HepG2 (cell line): ENCODE measurements at regions not wholly inside any gene's neighbourhood (a gene's known extent, or its start where the extent isn't known, plus 50 kb on each side); places are given as distances from the start of the nearest gene placed in this dataset.
"Not testable (repeated sequence)": the region's sequence is repeated elsewhere in the genome, so short reads cannot be mapped to it uniquely, and the experiment has no call there.

Experiments
- ATAC-seq: fragments of 200-7000 bp; cut with Tn5 transposase; 3 replicates; pipeline ENCODE4 v1.9.1; 2020; ENCODE audit warnings: mild to moderate bottlenecking, moderate library complexity
- BruUV-seq: library from RNA; stranded (reverse); fragments of 400-500 nt; replicated peaks from 2 replicates; lab custom pipeline; 2021; lab: Mats Ljungman, UMichigan
- CTCF ChIA-PET: fragments of 300-600 bp; formaldehyde crosslinking; extraction: SDS; loops from one replicate; lab custom pipeline; 2021; ENCODE audit warnings: low total read pairs, inconsistent platforms, low intra/inter-chr PET ratio; lab: Yijun Ruan, JAX
- POLR2A ChIA-PET: fragments of 350-600 bp; sonication (Branson Sonifier 250); formaldehyde crosslinking; loops from one replicate; lab custom pipeline; 2020; ENCODE audit warnings: antibody characterized with exemption, inconsistent platforms; lab: Yijun Ruan, JAX
- DNase-seq: peaks from one replicate; pipeline ENCODE4 v3.0.0-alpha.2; 2015; ENCODE audit warnings: low spot score
- FAIRE-seq: peaks from 3 replicates; lab custom pipeline; 2011; peaks lifted over from hg19 to GRCh38; lab: Jason Lieb, UNC
- H2AFZ ChIP-seq: one replicate; pipeline ENCODE4 v1.6.1; 2011; ENCODE audit warnings: low read length, inconsistent platforms
- H3K27ac ChIP-seq: fragments of 300-600 bp; 3 replicates; pipeline ENCODE4 v1.8.0; 2011; ENCODE audit warnings: mixed run types, mild to moderate bottlenecking, mixed read lengths, low read length, inconsistent platforms; ENCODE audit not compliant: insufficient read depth; ENCODE audit errors: extremely low read length
- H3K27me3 ChIP-seq, 2 experiments: fragments of 200-600 bp in 1 of 2; 2 replicates in 1 of 2; 3 replicates in 1 of 2; pipeline versions ENCODE4 v1.6.0 to v1.8.0; 2011; ENCODE audit warnings: low read length in 2 of 2, mild to moderate bottlenecking in 2 of 2, moderate library complexity in 2 of 2, inconsistent platforms in 1 of 2; ENCODE audit not compliant: insufficient read depth in 2 of 2, control insufficient read depth in 1 of 2
- H3K36me3 ChIP-seq, 2 experiments: fragments of 200-600 bp in 1 of 2; replicated peaks in 1 of 2; 2 replicates in 1 of 2; 3 replicates in 1 of 2; pipeline versions ENCODE4 v1.5.1 to v1.8.0; 2011; ENCODE audit warnings: low read length in 2 of 2, inconsistent platforms in 1 of 2; ENCODE audit not compliant: insufficient read depth in 2 of 2, control insufficient read depth in 1 of 2
- H3K4me1 ChIP-seq: 2 replicates; pipeline ENCODE4 v1.5.1; 2012; ENCODE audit warnings: low read length, inconsistent platforms; ENCODE audit not compliant: insufficient read depth
- H3K4me2 ChIP-seq: 2 replicates; pipeline ENCODE4 v1.6.0; 2011; ENCODE audit warnings: low read depth, low read length, inconsistent platforms
- H3K4me3 ChIP-seq, 3 experiments: fragments of 200-600 bp in 1 of 3; sonication (generic), shearing (Covaris generic) in 1 of 3; replicated peaks in 1 of 3; 2 replicates each; pipeline ENCODE4 v1.5.1; 2011 to 2016; ENCODE audit warnings: low read length in 3 of 3, inconsistent platforms in 2 of 3, low read depth in 2 of 3, mild to moderate bottlenecking in 2 of 3, control low read depth in 1 of 3, mixed read lengths in 1 of 3; ENCODE audit not compliant: insufficient read depth in 1 of 3
- H3K79me2 ChIP-seq: one replicate; pipeline ENCODE4 v1.6.1; 2011; ENCODE audit warnings: low read length, inconsistent platforms; ENCODE audit not compliant: insufficient read depth
- H3K9ac ChIP-seq: 2 replicates; pipeline ENCODE4 v1.6.0; 2011; ENCODE audit warnings: mild to moderate bottlenecking, low read depth, low read length, inconsistent platforms; ENCODE audit not compliant: insufficient read depth
- H3K9me3 ChIP-seq: 2 replicates; pipeline ENCODE4 v1.5.1; 2012; ENCODE audit warnings: mild to moderate bottlenecking, low read length
- H4K20me1 ChIP-seq: 2 replicates; pipeline ENCODE4 v1.6.0; 2011; ENCODE audit warnings: inconsistent platforms, mild to moderate bottlenecking, low read length, moderate library complexity; ENCODE audit not compliant: insufficient read depth
- CTCF ChIP-seq: sonication (generic); formaldehyde crosslinking; IDR thresholded peaks from 2 replicates; pipeline ENCODE4 v1.5.0; 2020; ENCODE audit warnings: mild to moderate bottlenecking, missing genetic modification reagents, moderate library complexity
- GATA4 ChIP-seq: sonication (generic); IDR thresholded peaks from 2 replicates; pipeline ENCODE4 v1.6.1; 2016; ENCODE audit warnings: antibody characterized with exemption, low read depth, borderline replicate concordance
- SMC3 ChIP-seq: IDR thresholded peaks from 2 replicates; pipeline ENCODE4 v1.6.1; 2011; ENCODE audit warnings: low read length, improper control_type of control experiment
- SOX13 ChIP-seq, 3 experiments: fragments of 450-650 bp in 1 of 3; sonication (generic) in 1 of 3; formaldehyde crosslinking in 1 of 3; IDR thresholded peaks in 2 of 3; conservative IDR thresholded peaks in 1 of 3; 2 replicates each; pipeline versions ENCODE4 v1.5.0 to v1.6.1; 2016 to 2020; ENCODE audit warnings: antibody characterized with exemption in 1 of 3, mild to moderate bottlenecking in 1 of 3, missing compliant biosample characterization in 1 of 3, missing genetic modification reagents in 1 of 3, moderate library complexity in 1 of 3
- SOX5 ChIP-seq: IDR thresholded peaks from 2 replicates; pipeline ENCODE4 v1.6.1; 2016; ENCODE audit warnings: borderline replicate concordance
- SOX6 ChIP-seq, 2 experiments: fragments of 450-650 bp in 1 of 2; sonication (generic) in 1 of 2; formaldehyde crosslinking in 1 of 2; IDR thresholded peaks; 2 replicates each; pipeline versions ENCODE4 v1.4.0 to v1.6.1; 2017 to 2020; ENCODE audit warnings: antibody characterized with exemption in 1 of 2, mild to moderate bottlenecking in 1 of 2, missing genetic modification reagents in 1 of 2
- STAG1 ChIP-seq: sonication (generic); formaldehyde crosslinking; IDR thresholded peaks from 2 replicates; pipeline ENCODE4 v1.4.0; 2020; ENCODE audit warnings: missing genetic modification reagents
- TCF7 ChIP-seq: sonication (generic); IDR thresholded peaks from 2 replicates; pipeline ENCODE4 v1.6.1; 2016; ENCODE audit warnings: antibody characterized with exemption, low read depth
- ZNF124 ChIP-seq: sonication (generic); formaldehyde crosslinking; IDR thresholded peaks from 2 replicates; pipeline ENCODE4 v1.4.0; 2020; ENCODE audit warnings: missing genetic modification reagents
- WGBS: methylation state at CpG from one replicate; pipeline ENCODE4 v1.1.6; 2017; ENCODE audit warnings: low lambda C conversion rate; 5-methylcytosine and 5-hydroxymethylcytosine counted together
- in situ Hi-C: cut with HindIII; loops from 2 replicates; pipeline ENCODE4 v1.10.0; 2017; ENCODE audit warnings: low pct_unique_long_range_greater_than_20kb; ENCODE audit not compliant: extremely low pct_ligation_motif_present
- intact Hi-C: fragments of 100-400 bp; cut with micrococcal nuclease; formaldehyde crosslinking; loops from one replicate; pipeline ENCODE4 v1.10.0; 2022; ENCODE audit not compliant: unreplicated experiment

DNA sequence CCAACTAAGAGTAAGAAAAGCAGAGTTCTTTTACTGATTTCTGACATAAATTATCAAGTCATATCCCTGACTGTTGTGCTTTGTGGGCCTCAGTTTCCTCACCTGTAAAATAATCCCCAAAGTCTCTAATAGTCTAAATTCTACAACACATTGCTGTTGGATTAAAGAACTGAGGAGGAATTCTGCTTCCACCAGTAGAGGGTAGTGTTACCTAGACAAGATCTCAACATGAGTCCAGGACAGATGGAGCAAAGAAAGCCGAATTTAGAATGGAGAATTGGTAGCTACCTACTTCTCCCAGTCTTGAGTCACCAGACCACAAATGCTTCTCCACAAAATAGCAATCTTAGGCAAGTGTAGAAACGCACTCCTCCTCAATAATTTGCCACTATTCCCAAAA, 462.5 kb upstream of the FSHR start:
- in situ Hi-C loops: loop anchor here (10.0 to 25.0 kb wide), 2 partner anchors 528 to 796 kb away; no protein-coding TSS in a partner anchor
- Histone ChIP-seq H3K4me2 (no peak overlapping the region), H3K27me3 (no peaks in the 10 kb centered on the region), H3K9me3 (no peaks in the 10 kb centered on the region), H3K4me3 (no peak overlapping the region), H3K4me1 (0 out of 2 replicates have a peak, but pooled peaks cover 2% of the 10 kb centered on the region), H2AFZ (no peak overlapping the region), H4K20me1 (no peaks in the 10 kb centered on the region)
- CTCF ChIA-PET: interaction anchor here (2.4 kb wide), 1 partner anchor 527 kb away, joined by 10 read pairs; no protein-coding TSS in a partner anchor
- peak; percentile 88 for FAIRE-seq
- ATAC-seq: peak; percentile 86
- no TSS peak for BruUV-seq
- 2% methylated on average over 2 of the region's 2 CpGs for WGBS
- peak; percentile 43; the same call in 1 of the 2 replicates for TF ChIP-seq SMC3
- TF ChIP-seq CTCF (CRISPR knock-in tag): peak; percentile 65
- TF ChIP-seq ZNF124: no peak
- peak; percentile 56 for TF ChIP-seq STAG1 (CRISPR knock-in tag)
- TF ChIP-seq, all 625 proteins: peak for 3
- peak; percentile 30 for DNase-seq
- POLR2A ChIA-PET: no interaction called here
- intact Hi-C loops: loop anchor here (1.0 to 2.0 kb wide), 2 partner anchors 528 to 876 kb away; no protein-coding TSS in a partner anchor
- Histone ChIP-seq H3K36me3 (no peaks in the 10 kb centered on the region), H3K79me2 (no peaks in the 10 kb centered on the region), H3K27ac (no peak overlapping the region), H3K9ac (no peak overlapping the region)

DNA sequence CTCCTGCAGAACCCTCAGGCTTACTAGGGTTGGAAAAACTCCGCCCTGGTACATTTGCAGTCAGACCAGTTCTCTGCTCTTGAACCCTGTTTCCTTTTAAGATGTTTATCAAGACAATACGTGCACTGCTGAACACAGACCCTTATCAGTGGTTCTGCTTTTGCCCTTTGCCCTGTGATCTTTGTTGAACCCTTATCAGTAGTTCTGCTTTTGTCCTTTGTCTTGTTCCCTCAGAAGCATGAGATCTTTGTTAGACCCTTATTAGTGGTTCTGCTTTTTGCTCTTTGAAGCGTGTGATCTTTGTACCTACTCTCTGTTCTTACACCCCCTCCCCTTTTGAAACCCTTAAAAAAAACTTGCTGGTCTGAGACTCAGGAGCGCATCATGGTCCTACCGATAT, 457.5 kb upstream of the FSHR start:
- intact Hi-C loops; POLR2A ChIA-PET; H4K20me1 ChIP-seq; H3K4me3 ChIP-seq; H3K27me3 ChIP-seq; H3K36me3 ChIP-seq; H3K27ac ChIP-seq; FAIRE-seq; H3K4me2 ChIP-seq; H3K9ac ChIP-seq; H3K79me2 ChIP-seq; BruUV-seq; ATAC-seq; CTCF ChIA-PET; H3K4me1 ChIP-seq; H2AFZ ChIP-seq; H3K9me3 ChIP-seq; TF ChIP-seq SOX6 (IDR thresholded peaks at IDR 0.05): not testable (repeated sequence)
- in situ Hi-C loops: loop anchor here (10.0 to 25.0 kb wide), 2 partner anchors 533 to 801 kb away; no protein-coding TSS in a partner anchor
- peak; percentile 14 for DNase-seq
- WGBS: 17% methylated on average over 5 of the region's 5 CpGs
- peak; percentile 34; the same call in 1 of the 2 replicates for TF ChIP-seq SOX5 (CRISPR knock-in tag)
- peak; percentile 55; the same call in 1 of the 2 replicates for TF ChIP-seq SOX6 (CRISPR knock-in tag; IDR thresholded peaks at IDR 0.05)
- TF ChIP-seq GATA4: 0 out of 2 replicates have a peak, but pooled peaks have one; percentile 31
- peak; percentile 44; the same call in 1 of the 2 replicates for TF ChIP-seq TCF7
- TF ChIP-seq SOX13 (IDR thresholded peaks at IDR 0.05): peak; percentile 69
- peak in 1 of 2 experiments; percentile 74; a peak in 2 of 4 replicates for TF ChIP-seq SOX13 (CRISPR knock-in tag; conservative IDR thresholded peaks at IDR 0.05 in 1 of 2, IDR thresholded peaks at IDR 0.05 in 1 of 2)
